Body of pancreas (tissue), 4 donors: ENCODE measurements at regions not wholly inside any gene's neighbourhood (a gene's known extent, or its start where the extent isn't known, plus 50 kb on each side); places are given as distances from the start of the nearest gene placed in this dataset.

Experiments used
- ATAC-seq: fragments of 150-250 bp; one replicate; pipeline ENCODE4 v1.9.1; 2016
- DNase-seq, 4 donors: peaks; one replicate each; pipeline ENCODE4 v3.0.0-alpha.2; 2019
- H3K27ac ChIP-seq, 4 donors: fragments of 200-600 bp; sonication (generic); 1 replicate in 3 of 4; 2 replicates in 1 of 4; pipeline versions ENCODE4 v1.5.1 to v1.6.1; 2016 to 2019; ENCODE audit warnings: mild to moderate bottlenecking in 1 of 4, mixed read lengths in 1 of 4, moderate library complexity in 1 of 4
- H3K27me3 ChIP-seq, 2 donors: fragments of 200-600 bp; sonication (generic); one replicate each; pipeline ENCODE4 v1.6.0; 2016; ENCODE audit warnings: mild to moderate bottlenecking in 1 of 2
- H3K36me3 ChIP-seq, 2 donors: fragments of 200-600 bp; sonication (generic); replicated peaks in 1 of 2; 2 replicates each; pipeline ENCODE4 v1.5.1; 2016; ENCODE audit warnings: low read depth in 2 of 2; ENCODE audit not compliant: insufficient read depth in 1 of 2
- H3K4me1 ChIP-seq: fragments of 200-600 bp; sonication (generic); one replicate; pipeline ENCODE4 v1.6.0; 2016
- H3K4me3 ChIP-seq, 2 donors: fragments of 200-600 bp; sonication (generic); 1 replicate in 1 of 2; 2 replicates in 1 of 2; pipeline ENCODE4 v1.5.1; 2016 to 2019
- H3K9me3 ChIP-seq, 3 donors: fragments of 200-600 bp; sonication (generic); 1 replicate in 2 of 3; 2 replicates in 1 of 3; pipeline ENCODE4 v1.5.1; 2016
- POLR2A ChIP-seq, 3 donors: fragments of 450-650 bp; IDR thresholded peaks; one replicate each; pipeline ENCODE4 v1.6.1; 2016; ENCODE audit warnings: antibody characterized with exemption in 3 of 3, mild to moderate bottlenecking in 2 of 3
- WGBS, 2 donors: methylation state at CpG; one replicate each; pipeline ENCODE4 v1.1.5; 2017; 5-methylcytosine and 5-hydroxymethylcytosine counted together
- intact Hi-C: fragments of 100-400 bp; cut with DNase I; formaldehyde crosslinking; loops from one replicate; pipeline ENCODE4 v1.15.1; 2023
- TF ChIP-seq, protein P1 (sequence below), 7 experiments: fragments of 450-650 bp in 4 of 7; fragments of 200-600 bp in 3 of 7; sonication (generic) in 3 of 7; IDR thresholded peaks; one replicate each; pipeline ENCODE4 v1.5.1; 2016 to 2019; ENCODE audit warnings: antibody characterized with exemption in 7 of 7

DNA sequence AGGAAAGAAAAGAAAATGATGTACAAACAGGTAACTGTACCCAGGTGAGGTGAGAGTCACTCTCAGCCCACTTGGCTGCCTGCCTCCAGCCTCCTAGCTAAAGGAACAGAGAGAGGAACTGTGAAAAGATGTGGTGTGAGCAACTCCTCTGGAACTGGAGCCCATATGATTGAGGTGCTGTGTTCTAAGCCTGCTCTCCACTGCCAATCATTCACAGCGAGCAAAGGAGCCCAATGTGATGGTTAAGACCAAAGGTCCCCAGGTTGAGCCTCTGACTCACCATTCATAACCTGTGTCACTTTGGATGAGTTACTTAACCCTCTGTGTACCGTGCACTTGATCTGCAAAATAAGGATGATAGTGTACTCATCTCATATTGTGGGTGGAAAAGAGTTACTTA is 868.1 kb upstream of the AUTS2 start:
- no peak overlapping the region for H3K27ac ChIP-seq
- H3K4me3 ChIP-seq, result no peak overlapping the region
- WGBS, 2 donors, result 52 to 67% methylated on average over 2 of the region's 2 CpGs
- H3K4me1 ChIP-seq, result peaks cover 33% of the 10 kb centered on the region
- H3K9me3 ChIP-seq, result no peaks in the 10 kb centered on the region
- DNase-seq (peak in 1 of 4 donors; percentile 8), ATAC-seq (no peak)
- intact Hi-C loops, result no loop called here
- H3K27me3 ChIP-seq, result no peaks in the 10 kb centered on the region
- no peaks in the 10 kb centered on the region for H3K36me3 ChIP-seq
- no peak for TF ChIP-seq POLR2A (IDR thresholded peaks at IDR 0.05)
- TF ChIP-seq, protein P1, sequence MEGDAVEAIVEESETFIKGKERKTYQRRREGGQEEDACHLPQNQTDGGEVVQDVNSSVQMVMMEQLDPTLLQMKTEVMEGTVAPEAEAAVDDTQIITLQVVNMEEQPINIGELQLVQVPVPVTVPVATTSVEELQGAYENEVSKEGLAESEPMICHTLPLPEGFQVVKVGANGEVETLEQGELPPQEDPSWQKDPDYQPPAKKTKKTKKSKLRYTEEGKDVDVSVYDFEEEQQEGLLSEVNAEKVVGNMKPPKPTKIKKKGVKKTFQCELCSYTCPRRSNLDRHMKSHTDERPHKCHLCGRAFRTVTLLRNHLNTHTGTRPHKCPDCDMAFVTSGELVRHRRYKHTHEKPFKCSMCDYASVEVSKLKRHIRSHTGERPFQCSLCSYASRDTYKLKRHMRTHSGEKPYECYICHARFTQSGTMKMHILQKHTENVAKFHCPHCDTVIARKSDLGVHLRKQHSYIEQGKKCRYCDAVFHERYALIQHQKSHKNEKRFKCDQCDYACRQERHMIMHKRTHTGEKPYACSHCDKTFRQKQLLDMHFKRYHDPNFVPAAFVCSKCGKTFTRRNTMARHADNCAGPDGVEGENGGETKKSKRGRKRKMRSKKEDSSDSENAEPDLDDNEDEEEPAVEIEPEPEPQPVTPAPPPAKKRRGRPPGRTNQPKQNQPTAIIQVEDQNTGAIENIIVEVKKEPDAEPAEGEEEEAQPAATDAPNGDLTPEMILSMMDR (IDR thresholded peaks at IDR 0.05), result no peak

DNA sequence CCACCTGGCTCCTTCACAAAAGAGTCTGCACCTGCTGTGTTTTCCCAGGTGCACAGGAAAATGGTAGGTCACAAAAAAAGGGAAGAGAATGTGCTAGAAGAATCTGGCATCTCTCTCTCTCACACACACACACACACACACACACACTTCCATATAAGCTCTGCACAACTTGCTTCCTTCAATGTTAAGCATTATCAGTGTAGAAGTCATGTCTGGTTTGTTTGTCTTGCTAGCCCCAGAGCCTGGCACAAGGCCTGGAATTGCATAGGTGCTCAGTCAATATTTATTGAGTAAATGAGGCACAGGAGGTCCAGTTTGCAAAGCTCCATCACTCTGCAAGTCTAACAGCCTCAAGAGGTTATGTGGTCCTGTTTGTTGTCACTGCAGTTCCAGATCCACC is 867.3 kb upstream of the AUTS2 start:
- intact Hi-C loops, result no loop called here
- Histone ChIP-seq H3K4me3 (no peak overlapping the region), H3K27me3 (no peaks in the 10 kb centered on the region), H3K27ac (peak overlapping the region in 2 of 4 donors; percentile 32 to 48), H3K4me1 (peaks cover 33% of the 10 kb centered on the region), H3K9me3 (no peaks in the 10 kb centered on the region), H3K36me3 (no peaks in the 10 kb centered on the region)
- DNase-seq (peak; percentile 65 to 88 (median 78)), ATAC-seq (peak; percentile 83)
- TF ChIP-seq, protein P1 (IDR thresholded peaks at IDR 0.05), result no peak
- TF ChIP-seq POLR2A (IDR thresholded peaks at IDR 0.05), result no peak

DNA sequence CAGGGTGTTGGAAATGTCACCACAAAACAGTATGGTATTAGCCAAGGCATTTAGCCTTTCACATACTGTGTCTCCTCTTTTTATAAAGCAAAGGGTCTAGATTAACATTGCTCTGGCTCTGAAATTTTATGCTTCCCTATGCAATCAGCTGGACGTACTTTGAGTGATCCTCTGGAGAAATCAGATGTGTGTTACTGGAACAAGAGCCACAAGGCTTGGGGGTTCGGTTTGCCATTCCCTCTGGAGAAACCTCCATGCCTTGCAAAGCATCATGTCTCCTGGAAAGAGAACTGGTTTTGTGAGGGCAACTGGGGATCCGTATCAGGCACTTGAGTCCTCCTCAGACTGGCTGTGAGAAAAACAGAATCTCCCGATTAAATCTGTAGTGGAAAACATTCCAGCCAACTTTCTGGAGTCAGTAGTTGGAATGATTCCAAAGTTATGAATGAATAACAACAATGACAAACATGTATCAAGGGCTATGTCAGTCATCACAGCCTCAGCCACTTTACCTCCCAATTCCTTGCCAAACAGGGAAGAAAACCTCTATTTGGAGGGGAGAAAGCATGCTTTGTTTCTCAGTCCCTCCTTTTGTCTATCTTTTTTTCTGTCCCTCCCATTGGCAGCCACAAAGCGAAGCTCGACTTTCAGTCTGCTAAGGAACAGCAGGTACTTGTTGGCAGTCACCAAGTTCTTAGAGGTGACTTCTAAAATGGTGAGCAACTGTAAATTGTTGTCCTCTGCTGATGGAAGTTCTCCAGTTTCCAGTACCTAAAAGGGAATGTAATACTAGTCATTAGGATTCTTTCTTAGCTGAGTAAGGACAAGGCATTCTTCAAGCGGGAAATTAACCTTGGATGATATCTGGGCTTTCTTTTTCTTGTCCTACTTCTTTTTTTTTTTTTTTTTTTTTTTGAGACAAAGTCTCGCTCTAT is 864.8 kb upstream of the AUTS2 start:
- TF ChIP-seq, protein P1 (IDR thresholded peaks at IDR 0.05), result no peak
- no peak for TF ChIP-seq POLR2A (IDR thresholded peaks at IDR 0.05)
- no peaks in the 10 kb centered on the region for H3K27me3 ChIP-seq
- 30 to 37% methylated on average over 8 of the region's 8 CpGs for WGBS, 2 donors
- H3K4me1 ChIP-seq, result peaks cover 33% of the 10 kb centered on the region
- DNase-seq, result no peak
- no peak overlapping the region for H3K27ac ChIP-seq
- ATAC-seq, result no peak
- no peak overlapping the region for H3K4me3 ChIP-seq
- H3K36me3 ChIP-seq, result no peaks in the 10 kb centered on the region
- H3K9me3 ChIP-seq, result no peaks in the 10 kb centered on the region
- intact Hi-C loops, result no loop called here

- no peak for ATAC-seq
- Histone ChIP-seq H3K36me3 (no peaks in the 10 kb centered on the region), H3K27me3 (no peaks in the 10 kb centered on the region), H3K9me3 (no peaks in the 10 kb centered on the region), H3K27ac (no peak overlapping the region), H3K4me1 (peaks cover 33% of the 10 kb centered on the region), H3K4me3 (no peak overlapping the region)
- DNase-seq, result no peak
- TF ChIP-seq, protein P1 (IDR thresholded peaks at IDR 0.05), result no peak
- WGBS, 2 donors, result 90 to 95% methylated on average over 5 of the region's 5 CpGs
- intact Hi-C loops, result no loop called here
These were observed 863.8 kb upstream of the AUTS2 start for GRCh38 chr7:68734431-68734830.

- H3K4me3 ChIP-seq, result no peak overlapping the region
- TF ChIP-seq, protein P1 (IDR thresholded peaks at IDR 0.05), result no peak
- no peak for TF ChIP-seq POLR2A (IDR thresholded peaks at IDR 0.05)
- H3K4me1 ChIP-seq, result no peaks in the 10 kb centered on the region
- ATAC-seq (no peak), DNase-seq (no peak)
- no peaks in the 10 kb centered on the region for H3K36me3 ChIP-seq
- no peak overlapping the region for H3K27ac ChIP-seq
- WGBS, 2 donors, result 89 to 93% methylated on average over 5 of the region's 5 CpGs
- intact Hi-C loops, result no loop called here
- H3K9me3 ChIP-seq, result no peaks in the 10 kb centered on the region
- no peaks in the 10 kb centered on the region for H3K27me3 ChIP-seq
These were observed 859.0 kb upstream of the AUTS2 start for GRCh38 chr7:68739306-68739705.
